AG08395 (cell line): ENCODE measurements at regions not wholly inside any gene's neighbourhood (a gene's known extent, or its start where the extent isn't known, plus 50 kb on each side); places are given as distances from the start of the nearest gene placed in this dataset.

Experiments used
- DNase-seq: peaks from one replicate; pipeline ENCODE4 v3.0.0; 2012; ENCODE audit warnings: mixed read lengths, low spot score

DNA sequence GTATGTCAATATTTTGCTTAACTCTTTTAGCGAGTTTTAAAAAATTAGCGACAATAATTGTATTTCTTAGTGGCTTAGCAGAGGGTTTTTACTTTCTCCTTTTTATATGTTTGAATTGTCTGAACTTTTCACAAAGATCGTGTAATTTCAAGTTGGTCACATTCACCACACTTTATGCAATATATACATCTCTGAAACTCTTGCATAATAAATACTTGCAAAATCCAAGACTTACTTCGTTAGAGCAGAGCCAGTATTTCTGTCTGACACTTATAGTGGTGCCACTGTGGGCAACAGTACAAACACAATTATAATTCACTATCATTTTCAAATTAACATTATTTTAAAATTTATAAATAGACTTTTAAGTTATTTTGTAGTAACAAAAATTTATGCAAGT, 62.0 kb downstream of the SUCNR1 start:
- no peak for DNase-seq

- DNase-seq = no peak
Observed at GRCh38 chr3:151940481-151940880, 67.0 kb downstream of the SUCNR1 start.

DNA sequence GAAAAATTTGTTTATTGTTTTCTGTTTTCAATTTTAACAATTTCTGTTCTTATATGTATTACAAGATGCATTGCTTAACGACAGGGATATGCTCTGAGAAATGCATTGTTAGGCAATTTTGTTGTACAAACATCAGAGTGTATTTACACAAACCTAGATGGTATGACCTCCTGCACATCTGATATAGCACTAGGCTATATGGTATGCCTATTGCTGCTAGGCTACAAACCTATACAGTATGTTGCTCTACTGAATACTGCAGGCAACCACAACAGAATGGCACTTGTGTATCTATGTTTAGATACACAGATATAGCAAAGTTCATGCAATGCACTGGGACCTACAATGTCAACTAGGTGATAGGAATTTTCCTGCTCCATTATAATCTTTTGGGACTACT, 70.1 kb downstream of the SUCNR1 start:
- DNase-seq = no peak

- DNase-seq = no peak
Observed at GRCh38 chr3:151944356-151944755, 70.9 kb downstream of the SUCNR1 start.

GRCh38 chr3:151946606-151947005, 73.2 kb downstream of the SUCNR1 start:
- peak; percentile 42 for DNase-seq

DNA sequence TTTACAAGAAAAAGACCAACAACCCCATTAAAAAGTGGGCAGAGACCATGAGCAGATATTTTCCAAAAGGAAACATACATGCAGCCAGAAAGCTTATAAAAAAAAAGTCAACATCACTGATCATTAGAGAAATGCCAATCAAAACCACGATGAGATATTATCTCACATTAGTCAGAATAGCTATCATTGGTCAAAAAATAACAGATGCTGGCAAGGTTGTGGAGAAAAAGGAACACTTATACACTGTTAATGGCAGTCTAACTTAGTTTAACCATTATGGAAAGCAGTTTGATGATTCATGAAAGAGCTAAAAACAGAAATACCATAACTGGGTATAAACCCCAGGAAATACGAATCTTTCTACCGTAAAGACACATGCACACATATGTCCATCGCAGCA, 76.3 kb downstream of the SUCNR1 start:
- no peak for DNase-seq

DNA sequence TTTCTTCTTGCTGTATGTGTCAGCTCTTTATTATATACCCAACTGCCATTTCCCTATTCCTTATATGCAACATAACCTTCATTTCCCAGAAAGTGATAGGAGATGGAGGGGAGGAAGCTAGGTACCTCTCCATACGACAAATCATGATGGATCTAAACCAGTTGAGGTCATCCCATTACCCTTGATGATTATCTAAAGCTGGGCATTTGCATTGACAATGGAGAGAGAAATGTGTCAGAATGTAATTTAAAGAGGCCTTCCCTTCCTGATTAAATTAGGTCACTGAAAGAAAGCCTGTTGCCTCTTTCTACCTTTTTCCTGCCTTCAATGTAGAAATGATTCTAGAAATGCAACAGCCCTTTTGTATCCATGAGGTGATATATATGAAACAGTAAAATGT, 81.9 kb downstream of the SUCNR1 start:
- DNase-seq = no peak

- no peak for DNase-seq
Observed at GRCh38 chr3:151960961-151961580, 87.6 kb downstream of the SUCNR1 start.

DNA sequence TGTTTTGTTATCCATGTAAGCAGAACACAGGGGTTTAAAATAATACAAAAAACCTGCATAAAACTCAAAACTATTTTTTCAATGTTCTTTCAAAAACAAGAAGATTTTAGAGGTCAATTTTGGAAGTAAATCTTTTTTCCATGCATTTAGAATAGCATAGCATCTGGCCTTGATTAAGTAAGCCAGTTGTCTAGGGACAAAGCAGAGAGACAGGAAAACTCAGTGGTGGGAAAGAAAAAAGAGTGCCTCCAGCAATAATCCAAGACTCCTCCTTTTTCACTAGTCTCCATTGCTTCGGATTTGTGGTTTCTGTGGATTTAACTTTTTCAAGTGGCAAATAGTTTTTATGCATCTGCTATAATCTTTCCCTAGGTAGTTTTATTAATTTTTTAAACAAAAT, 88.9 kb downstream of the SUCNR1 start:
- DNase-seq = peak; percentile 31

GRCh38 chr3:151962912-151963311, 89.5 kb downstream of the SUCNR1 start:
- DNase-seq = peak; percentile 8

DNA sequence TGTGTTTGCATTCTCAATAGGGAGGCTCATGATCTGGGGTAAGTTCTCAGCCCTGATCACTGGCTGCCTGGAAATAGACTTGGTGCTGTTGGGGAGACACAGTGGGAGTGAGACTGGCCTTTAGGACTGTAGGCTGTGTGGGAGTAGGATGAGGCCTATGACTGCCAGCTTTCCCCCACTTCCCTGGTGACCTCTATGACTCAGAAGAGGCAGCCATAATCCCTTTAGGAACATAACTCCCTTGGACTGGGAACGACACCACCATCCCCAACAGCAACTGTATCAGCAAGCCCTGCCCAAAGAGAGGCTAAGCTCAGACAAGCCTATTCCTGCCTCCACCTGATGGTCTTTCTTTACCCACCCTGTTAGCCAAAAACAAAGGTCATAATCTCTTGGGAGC, 91.3 kb downstream of the SUCNR1 start:
- no peak for DNase-seq

DNA sequence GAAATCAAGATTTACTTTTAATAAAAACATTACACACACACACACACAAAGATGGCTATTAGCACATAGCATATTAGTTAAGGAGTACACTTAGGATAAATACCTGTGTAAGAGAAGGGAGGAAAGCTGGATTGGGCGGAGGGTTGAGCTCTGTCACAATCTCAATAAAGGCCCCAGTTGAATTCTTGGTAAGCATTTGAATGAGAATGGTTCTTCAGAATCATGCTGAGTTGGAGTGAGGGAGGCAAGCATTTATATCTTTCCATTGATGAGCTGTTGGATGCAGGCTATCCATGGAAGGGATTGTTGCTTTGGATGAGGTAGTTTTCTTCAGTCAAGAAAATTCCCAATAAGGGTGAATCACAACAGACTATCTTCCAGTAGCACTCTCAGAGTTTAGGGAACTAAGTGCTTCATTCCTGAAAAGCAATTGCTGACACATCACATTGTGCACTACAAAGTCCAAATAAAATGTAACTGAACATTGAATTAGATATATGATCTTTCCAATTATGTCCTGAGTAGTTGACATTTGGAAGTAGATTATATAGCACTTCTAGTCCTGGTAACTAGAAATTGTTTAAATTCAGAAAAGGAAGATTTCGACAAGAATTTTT, 95.7 kb downstream of the SUCNR1 start:
- no peak for DNase-seq

DNA sequence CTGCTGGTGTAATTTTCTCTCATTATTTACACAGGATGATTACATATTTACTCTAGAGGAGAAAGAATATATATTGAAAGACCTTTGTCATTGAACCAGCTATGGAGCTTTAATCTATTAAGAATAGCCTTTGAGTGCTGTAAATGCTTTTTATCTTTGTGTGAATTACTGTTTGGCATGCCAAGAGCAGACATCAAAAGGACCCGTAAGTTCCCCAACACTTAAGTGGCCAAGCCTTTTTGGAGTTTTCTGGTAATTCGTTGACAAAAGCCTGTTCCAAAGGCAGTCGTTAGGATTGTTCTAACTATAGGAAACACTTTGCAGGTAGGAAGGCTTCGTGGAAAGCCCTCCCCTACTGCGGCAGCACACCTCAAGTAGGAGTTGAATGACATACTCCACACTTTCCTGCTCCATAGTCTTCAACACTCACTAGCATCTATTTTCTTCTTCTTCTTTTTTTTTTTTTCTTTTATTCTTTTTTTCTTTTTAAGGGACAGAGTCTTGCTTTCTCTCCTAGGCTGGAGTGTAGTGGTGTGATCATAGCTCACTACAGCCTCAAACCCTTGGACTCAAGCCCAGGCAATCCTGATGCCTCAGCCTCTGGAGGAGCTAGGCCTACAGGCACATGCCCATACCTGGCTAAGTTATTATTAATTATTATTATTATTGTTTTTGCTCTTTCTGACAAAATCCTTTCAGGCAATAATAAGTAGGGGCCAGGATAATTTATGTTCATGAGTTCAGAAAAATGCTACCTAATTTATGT, 98.6 kb downstream of the SUCNR1 start:
- DNase-seq = no peak

GRCh38 chr3:151974067-151974466, 100.6 kb downstream of the SUCNR1 start:
- DNase-seq = peak; percentile 19

- peak; percentile 90 for DNase-seq
Observed at GRCh38 chr3:151976211-151977050, 103.0 kb downstream of the SUCNR1 start.

DNA sequence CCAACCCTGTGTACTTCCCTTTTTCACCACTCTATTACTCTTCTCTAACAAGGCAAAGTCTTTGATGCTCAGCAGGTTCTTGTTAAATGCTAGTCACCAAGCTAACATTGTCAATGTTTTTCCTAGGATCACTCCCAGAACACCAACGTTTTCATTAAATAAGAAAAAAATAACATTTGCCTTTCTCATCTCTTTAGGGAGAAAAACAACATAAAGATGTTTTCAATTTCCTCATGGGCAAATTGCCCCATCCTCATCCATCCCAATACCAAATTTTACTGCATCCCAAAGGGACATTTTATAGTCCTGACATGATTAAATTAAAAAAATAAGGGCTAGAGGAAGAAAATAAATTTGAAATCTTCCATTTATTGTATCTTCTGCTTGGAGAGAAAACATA, 106.5 kb downstream of the SUCNR1 start:
- DNase-seq = no peak

DNA sequence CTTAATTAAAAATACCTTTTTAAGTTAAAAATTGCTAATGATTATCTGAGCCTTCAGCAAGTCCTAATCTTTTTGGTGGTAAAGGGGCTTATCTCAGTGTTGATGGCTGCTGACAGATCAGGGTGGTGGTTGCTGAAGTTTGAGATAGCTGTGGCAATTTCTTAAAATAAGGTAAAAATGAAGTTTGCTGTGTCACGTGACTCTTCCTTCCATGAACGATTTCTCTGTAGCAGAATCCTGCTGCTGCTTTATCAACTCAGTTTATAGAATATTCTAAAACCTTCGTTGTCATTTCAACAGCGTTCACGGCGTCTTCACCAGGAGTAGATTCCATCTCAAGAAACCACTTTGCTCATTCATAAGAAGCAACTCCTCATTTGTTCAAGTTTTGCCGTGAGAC, 110.1 kb downstream of the SUCNR1 start:
- no peak for DNase-seq

- DNase-seq = no peak
Observed at GRCh38 chr3:151985787-151986430, 112.5 kb downstream of the SUCNR1 start.

- no peak for DNase-seq
Observed at GRCh38 chr3:151987893-151988292, 114.5 kb downstream of the SUCNR1 start.

DNA sequence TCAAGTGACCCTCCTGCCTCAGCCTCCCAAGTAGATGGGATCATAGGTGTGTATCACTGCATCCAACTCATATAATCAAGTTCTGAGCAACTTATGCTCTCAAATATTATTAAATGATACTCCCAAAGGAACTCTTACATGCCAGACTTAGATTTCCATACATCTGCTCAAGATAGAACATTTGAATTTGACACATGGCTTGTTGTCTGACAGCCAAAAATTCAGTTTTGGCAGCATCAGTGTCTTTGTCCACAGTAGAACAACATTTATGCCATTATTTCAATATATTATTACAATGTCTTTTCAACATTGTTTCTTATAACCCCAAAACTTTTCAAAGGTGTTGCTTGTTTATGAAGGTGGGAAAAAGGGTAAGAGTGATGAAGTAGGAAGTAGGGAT, 116.2 kb downstream of the SUCNR1 start:
- DNase-seq = no peak

DNA sequence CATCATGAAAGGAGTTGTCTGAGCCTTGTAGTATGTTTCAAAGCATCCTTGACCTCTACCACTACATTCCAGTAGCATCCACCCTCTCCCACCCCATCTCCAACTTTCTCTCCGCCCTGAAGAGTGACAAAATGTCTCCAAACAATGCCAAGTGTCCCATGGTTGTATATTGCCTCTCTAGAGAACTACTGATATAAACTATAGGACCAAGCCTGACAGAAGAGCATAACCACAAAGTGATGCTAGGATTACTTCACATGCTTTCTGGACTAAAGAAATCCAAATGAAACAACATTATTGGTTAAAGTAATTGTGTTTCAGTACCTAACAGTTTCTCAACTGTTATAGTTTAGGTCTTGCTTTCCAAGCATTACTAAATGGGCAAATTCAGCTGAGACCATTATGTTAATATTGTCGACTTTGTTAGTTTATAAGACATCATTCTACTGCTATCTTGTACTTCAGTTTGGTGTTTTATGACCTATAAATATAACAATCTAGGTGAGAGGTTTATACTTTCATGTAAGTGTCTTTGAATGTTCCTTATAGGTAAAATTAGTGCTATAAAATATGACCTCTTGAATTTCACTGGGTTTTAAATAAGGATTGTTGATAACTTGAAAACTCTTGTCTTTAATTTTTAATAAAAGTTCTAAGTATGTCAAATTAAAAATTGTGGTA, 117.4 kb downstream of the SUCNR1 start:
- no peak for DNase-seq
